BE2C (cell line): ENCODE measurements at regions not wholly inside any gene's neighbourhood (a gene's known extent, or its start where the extent isn't known, plus 50 kb on each side); places are given as distances from the start of the nearest gene placed in this dataset.

Experiments
- DNase-seq: peaks from one replicate; pipeline ENCODE4 v3.0.0-alpha.2; 2020
- H3K27me3 ChIP-seq: fragments of 250-450 bp; sonication (Bioruptor Pico); 2 replicates; pipeline ENCODE4 v1.5.1; 2020; ENCODE audit warnings: mild to moderate bottlenecking
- H3K36me3 ChIP-seq: fragments of 250-450 bp; sonication (Bioruptor Pico); 2 replicates; pipeline ENCODE4 v1.5.1; 2020; ENCODE audit warnings: mild to moderate bottlenecking
- H3K4me1 ChIP-seq: fragments of 250-450 bp; sonication (Bioruptor Pico); 2 replicates; pipeline ENCODE4 v1.5.1; 2020
- H3K4me3 ChIP-seq: 2 replicates; pipeline ENCODE4 v1.5.1; 2011; ENCODE audit warnings: low read depth, low read length
- H3K9me3 ChIP-seq: fragments of 250-450 bp; sonication (Bioruptor Pico); 2 replicates; pipeline ENCODE4 v1.5.1; 2020
- TF ChIP-seq, protein P1 (sequence below): IDR thresholded peaks from 2 replicates; pipeline ENCODE4 v1.5.1; 2012; ENCODE audit warnings: mild to moderate bottlenecking, low read depth, low read length

DNA sequence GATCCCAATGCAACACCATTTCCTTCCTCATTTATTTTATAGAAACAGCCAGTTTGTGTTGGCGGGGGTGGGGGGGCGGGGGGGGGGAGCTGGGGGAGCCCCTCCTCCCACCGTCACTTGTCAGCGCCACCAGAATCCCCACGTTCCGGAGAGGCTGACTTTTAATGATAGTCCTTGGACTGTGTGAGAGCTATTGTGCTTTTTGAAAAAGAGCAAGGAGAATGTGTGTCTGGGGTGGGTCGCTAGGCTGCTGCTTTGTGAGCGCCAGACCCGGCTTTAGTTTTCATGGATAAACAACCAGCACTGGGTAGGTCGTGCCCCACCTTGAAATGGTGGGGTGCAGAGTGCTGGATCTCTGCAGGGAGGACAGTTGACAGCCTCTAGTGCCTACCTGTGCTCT, 135.0 kb upstream of the ONECUT1 start:
- TF ChIP-seq, protein P1, sequence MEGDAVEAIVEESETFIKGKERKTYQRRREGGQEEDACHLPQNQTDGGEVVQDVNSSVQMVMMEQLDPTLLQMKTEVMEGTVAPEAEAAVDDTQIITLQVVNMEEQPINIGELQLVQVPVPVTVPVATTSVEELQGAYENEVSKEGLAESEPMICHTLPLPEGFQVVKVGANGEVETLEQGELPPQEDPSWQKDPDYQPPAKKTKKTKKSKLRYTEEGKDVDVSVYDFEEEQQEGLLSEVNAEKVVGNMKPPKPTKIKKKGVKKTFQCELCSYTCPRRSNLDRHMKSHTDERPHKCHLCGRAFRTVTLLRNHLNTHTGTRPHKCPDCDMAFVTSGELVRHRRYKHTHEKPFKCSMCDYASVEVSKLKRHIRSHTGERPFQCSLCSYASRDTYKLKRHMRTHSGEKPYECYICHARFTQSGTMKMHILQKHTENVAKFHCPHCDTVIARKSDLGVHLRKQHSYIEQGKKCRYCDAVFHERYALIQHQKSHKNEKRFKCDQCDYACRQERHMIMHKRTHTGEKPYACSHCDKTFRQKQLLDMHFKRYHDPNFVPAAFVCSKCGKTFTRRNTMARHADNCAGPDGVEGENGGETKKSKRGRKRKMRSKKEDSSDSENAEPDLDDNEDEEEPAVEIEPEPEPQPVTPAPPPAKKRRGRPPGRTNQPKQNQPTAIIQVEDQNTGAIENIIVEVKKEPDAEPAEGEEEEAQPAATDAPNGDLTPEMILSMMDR = no peak
- Histone ChIP-seq H3K36me3 (no peaks in the 10 kb centered on the region), H3K9me3 (no peaks in the 10 kb centered on the region)

DNA sequence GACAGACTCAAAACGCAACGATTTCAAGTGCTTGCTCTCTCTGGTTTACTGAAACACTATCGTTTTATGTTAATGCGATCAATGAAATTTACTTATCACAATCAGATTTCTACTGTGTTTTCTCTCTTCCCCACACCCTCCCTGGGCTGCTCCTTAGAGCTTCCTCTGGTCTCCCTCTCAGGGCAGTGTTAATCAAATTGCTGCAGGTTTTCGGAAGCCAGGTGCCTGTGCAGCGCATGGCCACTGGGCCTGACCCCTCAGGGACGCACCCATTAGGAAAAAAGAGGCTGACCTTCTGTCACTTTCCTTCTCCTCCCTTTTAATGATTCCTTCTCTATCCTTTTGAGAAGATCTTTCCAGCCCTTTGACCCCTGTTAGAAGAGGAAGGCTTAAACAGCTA, 134.5 kb upstream of the ONECUT1 start:
- H3K36me3 ChIP-seq = no peaks in the 10 kb centered on the region
- TF ChIP-seq, protein P1 = no peak
- H3K27me3 ChIP-seq = no peaks in the 10 kb centered on the region; the same call in 1 of the 2 replicates
- no peak for DNase-seq
- no peaks in the 10 kb centered on the region for H3K4me1 ChIP-seq
- H3K9me3 ChIP-seq = no peaks in the 10 kb centered on the region
- H3K4me3 ChIP-seq = no peak overlapping the region

More for the DNA sequence above, 135.0 kb upstream of the ONECUT1 start:
- Histone ChIP-seq H3K4me3 (no peak overlapping the region), H3K27me3 (no peaks in the 10 kb centered on the region; the same call in 1 of the 2 replicates), H3K4me1 (no peaks in the 10 kb centered on the region)
- no peak for DNase-seq

DNA sequence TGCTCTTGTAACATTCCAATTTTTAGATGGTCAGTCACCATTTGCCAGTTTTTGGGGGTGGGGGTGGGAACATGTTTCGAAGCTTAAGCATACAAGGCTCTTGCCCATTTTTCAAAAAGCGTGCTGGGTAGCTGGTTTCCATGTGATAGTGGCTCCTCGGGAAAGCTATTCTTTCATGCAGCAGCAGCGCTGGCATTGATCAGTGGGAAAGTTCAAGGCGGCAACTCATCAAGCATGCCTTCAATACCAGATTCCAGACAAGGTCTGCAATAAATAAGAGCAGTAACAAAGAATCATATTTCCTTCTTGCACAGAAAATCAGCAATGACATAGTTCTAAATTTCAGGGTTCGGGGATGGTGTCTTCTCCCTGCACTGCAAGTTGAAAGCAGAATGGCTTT, 133.5 kb upstream of the ONECUT1 start:
- Histone ChIP-seq H3K4me1 (no peaks in the 10 kb centered on the region), H3K4me3 (no peak overlapping the region), H3K27me3 (no peaks in the 10 kb centered on the region; the same call in 1 of the 2 replicates), H3K9me3 (no peaks in the 10 kb centered on the region), H3K36me3 (no peaks in the 10 kb centered on the region)
- TF ChIP-seq, protein P1 = no peak
- no peak for DNase-seq

DNA sequence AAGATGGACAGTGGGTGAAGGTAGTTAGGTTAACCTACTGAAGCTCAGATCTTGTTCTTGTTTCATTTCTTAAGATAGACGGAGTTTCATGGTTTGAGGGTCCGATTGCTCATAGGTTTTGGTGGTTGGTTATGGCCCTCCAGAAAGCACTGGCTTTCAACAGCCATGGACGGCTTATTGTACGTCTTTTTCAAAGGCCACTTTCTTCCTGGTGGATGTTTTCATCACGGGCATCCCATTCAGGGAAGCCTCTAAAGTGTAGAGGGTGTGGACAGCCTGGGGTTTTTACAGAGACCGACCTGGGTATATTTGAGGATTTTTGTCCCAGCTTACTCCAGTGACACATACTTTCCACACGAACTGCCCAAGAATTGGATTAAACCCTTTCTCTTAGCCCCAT, 132.7 kb upstream of the ONECUT1 start:
- no peak for DNase-seq
- H3K9me3 ChIP-seq = no peaks in the 10 kb centered on the region
- H3K4me3 ChIP-seq = no peak overlapping the region
- no peaks in the 10 kb centered on the region for H3K36me3 ChIP-seq
- no peaks in the 10 kb centered on the region for H3K4me1 ChIP-seq
- no peaks in the 10 kb centered on the region; the same call in 1 of the 2 replicates for H3K27me3 ChIP-seq
- TF ChIP-seq, protein P1 = no peak

DNA sequence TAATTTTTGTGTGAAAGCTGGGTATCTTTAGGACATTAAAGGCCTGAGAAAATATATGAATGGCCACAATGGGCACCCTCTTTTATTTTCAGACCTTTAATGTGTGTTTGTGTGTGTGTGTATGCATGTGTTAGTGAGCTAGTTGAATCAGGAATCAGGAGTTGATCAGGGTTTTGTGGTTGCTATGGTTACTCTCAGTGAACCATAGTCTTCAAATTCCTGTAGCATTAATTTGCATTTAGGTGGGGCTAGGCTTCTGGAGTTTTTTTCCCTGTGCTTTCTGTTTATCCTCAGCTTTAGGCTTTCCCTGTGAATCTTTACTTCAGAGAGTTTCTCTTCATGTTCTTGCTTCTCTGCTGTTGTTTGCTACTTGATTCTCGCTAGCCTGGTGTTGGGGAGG, 122.0 kb upstream of the ONECUT1 start:
- Histone ChIP-seq H3K9me3 (no peaks in the 10 kb centered on the region), H3K4me3 (no peak overlapping the region), H3K4me1 (no peaks in the 10 kb centered on the region), H3K36me3 (no peaks in the 10 kb centered on the region), H3K27me3 (peaks cover 4% of the 10 kb centered on the region)
- no peak for DNase-seq
- TF ChIP-seq, protein P1 = no peak

DNA sequence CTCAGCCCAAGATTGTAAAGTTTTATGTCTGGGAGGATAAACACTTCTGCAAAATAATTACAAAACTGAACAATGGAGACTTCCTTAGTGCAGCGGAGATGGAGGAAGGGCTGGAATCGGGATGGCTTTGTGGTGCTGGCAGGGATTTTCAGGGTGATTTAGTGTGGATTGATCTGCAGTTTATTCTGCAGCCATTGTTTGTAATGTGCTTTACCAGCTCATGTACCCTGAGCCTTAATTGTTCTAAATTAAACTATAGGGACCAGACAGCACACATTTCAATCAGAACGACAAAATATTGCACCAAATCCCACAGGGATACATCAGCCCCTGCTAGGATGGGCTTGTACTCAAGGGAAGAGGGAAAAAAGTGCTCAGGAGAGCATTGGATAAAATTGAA, 103.2 kb upstream of the ONECUT1 start:
- Histone ChIP-seq H3K9me3 (no peaks in the 10 kb centered on the region), H3K4me1 (no peaks in the 10 kb centered on the region), H3K4me3 (no peak overlapping the region), H3K27me3 (no peaks in the 10 kb centered on the region), H3K36me3 (no peaks in the 10 kb centered on the region)
- DNase-seq = no peak
- TF ChIP-seq, protein P1 = no peak
